ENCODE measurements at regions not wholly inside any gene's neighbourhood (a gene's known extent, or its start where the extent isn't known, plus 50 kb on each side); places are given as distances from the start of the nearest gene placed in this dataset.
"Not testable (repeated sequence)": the region's sequence is repeated elsewhere in the genome, so short reads cannot be mapped to it uniquely, and the experiment has no call there.

DNA sequence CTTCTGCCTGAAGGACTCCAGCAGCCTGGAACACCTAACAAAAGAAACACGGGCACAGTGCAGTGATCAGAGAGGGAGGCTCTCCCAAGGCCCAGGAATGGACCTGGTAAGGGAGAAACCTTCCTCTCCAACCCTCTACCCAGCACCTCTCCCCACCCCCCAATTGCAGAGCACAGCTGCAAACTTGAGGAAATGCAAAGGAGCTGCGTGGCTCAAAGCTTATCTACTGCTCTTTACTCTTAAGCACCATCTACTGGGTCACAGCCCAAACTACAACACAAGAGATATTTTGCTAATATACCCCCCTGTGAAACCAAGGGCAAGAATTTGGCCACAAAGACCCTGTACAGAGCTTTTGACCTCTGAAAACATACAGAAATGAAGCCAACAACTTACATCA lies 328.3 kb downstream of the OXSM start:
- no peak overlapping the region for H2AFZ ChIP-seq
- H3K27me3 ChIP-seq (ENCODE audit: control insufficient read depth, insufficient read depth, low read length): no peaks in the 10 kb centered on the region
- H3K36me3 ChIP-seq (ENCODE audit: control insufficient read depth, insufficient read depth, low read length): no peaks in the 10 kb centered on the region
- H3K79me2 ChIP-seq: no peaks in the 10 kb centered on the region
- TF ChIP-seq, protein P1, sequence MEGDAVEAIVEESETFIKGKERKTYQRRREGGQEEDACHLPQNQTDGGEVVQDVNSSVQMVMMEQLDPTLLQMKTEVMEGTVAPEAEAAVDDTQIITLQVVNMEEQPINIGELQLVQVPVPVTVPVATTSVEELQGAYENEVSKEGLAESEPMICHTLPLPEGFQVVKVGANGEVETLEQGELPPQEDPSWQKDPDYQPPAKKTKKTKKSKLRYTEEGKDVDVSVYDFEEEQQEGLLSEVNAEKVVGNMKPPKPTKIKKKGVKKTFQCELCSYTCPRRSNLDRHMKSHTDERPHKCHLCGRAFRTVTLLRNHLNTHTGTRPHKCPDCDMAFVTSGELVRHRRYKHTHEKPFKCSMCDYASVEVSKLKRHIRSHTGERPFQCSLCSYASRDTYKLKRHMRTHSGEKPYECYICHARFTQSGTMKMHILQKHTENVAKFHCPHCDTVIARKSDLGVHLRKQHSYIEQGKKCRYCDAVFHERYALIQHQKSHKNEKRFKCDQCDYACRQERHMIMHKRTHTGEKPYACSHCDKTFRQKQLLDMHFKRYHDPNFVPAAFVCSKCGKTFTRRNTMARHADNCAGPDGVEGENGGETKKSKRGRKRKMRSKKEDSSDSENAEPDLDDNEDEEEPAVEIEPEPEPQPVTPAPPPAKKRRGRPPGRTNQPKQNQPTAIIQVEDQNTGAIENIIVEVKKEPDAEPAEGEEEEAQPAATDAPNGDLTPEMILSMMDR (IDR thresholded peaks at IDR 0.05): no peak
- no peak overlapping the region for H3K4me2 ChIP-seq (ENCODE audit: low read length)
- no peak overlapping the region for H3K4me3 ChIP-seq (ENCODE audit: low read depth, low read length)
- no peak overlapping the region for H3K27ac ChIP-seq
- H3K4me1 ChIP-seq: no peaks in the 10 kb centered on the region
- no peak overlapping the region for H3K9ac ChIP-seq
- H3K9me3 ChIP-seq (ENCODE audit: control insufficient read depth, low read length): peaks cover 2% of the 10 kb centered on the region

DNA sequence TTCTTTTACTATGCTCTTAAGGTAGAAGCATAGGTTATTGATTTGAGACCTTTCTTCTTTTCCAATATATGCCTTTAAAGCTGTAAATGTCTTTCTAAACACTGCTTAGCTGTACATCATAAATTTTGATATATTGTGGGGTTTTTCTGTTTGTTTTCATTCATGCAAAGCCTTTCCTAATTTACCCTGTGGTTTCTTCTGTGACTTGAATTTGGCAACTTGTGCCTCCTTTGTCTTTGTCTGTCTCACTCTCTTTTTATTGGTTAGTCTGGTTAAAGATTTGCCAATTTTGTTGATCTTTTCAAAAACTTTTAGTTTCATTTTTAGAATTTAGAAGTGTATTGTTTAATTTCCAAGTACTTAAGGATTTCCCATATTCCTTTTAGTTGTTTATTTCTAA lies 343.1 kb downstream of the OXSM start:
- Histone ChIP-seq H3K36me3 (ENCODE audit: control insufficient read depth, insufficient read depth, low read length) (no peaks in the 10 kb centered on the region), H3K4me1 (no peaks in the 10 kb centered on the region), H3K4me3 (ENCODE audit: low read depth, low read length) (no peak overlapping the region), H3K27ac (no peak overlapping the region), H3K9me3 (ENCODE audit: control insufficient read depth, low read length) (no peaks in the 10 kb centered on the region), H3K9ac (no peak overlapping the region), H2AFZ (no peak overlapping the region), H3K27me3 (ENCODE audit: control insufficient read depth, insufficient read depth, low read length) (no peaks in the 10 kb centered on the region), H3K4me2 (ENCODE audit: low read length) (no peak overlapping the region), H3K79me2 (no peaks in the 10 kb centered on the region)
- TF ChIP-seq, protein P1 (IDR thresholded peaks at IDR 0.05): no peak

DNA sequence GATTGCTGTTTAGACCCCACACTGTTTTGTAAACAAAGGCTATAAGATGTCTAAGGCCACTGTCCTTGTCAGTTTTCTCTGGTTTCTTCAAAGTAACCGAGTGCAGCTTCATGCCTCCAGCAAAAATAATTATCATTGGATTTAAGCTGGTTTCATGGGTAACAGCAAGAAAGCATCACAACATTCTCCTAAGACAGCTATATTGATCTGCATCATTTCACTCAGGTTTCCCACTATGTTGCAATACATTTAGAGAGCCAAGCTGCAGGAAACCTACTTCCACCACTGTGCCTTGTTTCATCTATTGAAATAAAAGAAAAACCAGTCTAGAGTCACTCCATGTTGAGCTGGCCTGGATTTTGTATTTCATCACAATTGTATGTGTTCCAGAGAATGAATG lies 351.4 kb downstream of the OXSM start:
- H3K4me2 ChIP-seq (ENCODE audit: low read length): no peak overlapping the region
- no peak overlapping the region for H3K4me3 ChIP-seq (ENCODE audit: low read depth, low read length)
- no peak overlapping the region for H2AFZ ChIP-seq
- H3K27ac ChIP-seq: no peak overlapping the region
- H3K4me1 ChIP-seq: no peaks in the 10 kb centered on the region
- no peaks in the 10 kb centered on the region for H3K27me3 ChIP-seq (ENCODE audit: control insufficient read depth, insufficient read depth, low read length)
- no peak overlapping the region for H3K9ac ChIP-seq
- H3K36me3 ChIP-seq (ENCODE audit: control insufficient read depth, insufficient read depth, low read length): no peaks in the 10 kb centered on the region
- TF ChIP-seq, protein P1 (IDR thresholded peaks at IDR 0.05): no peak
- H3K79me2 ChIP-seq: no peaks in the 10 kb centered on the region
- H3K9me3 ChIP-seq (ENCODE audit: control insufficient read depth, low read length): no peaks in the 10 kb centered on the region

DNA sequence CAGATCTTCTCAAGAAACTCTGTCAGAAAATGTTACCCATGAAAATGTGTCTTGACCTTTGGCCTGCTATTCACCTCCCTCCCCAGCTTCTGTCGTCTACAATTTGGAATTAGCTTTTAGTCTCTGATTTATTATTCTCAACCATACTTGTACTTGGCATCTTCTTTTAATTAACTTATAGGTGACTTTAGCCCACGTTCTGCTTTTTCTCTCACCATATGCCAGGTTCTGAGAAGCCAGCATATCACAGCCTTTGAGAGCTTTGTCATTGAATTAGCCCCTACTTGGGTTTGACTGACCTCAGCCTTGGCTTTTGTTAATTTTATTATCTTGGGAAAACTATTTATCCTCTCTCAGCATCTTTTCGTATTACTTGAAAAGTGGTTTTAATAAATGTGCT lies 355.9 kb downstream of the OXSM start:
- H3K9me3 ChIP-seq (ENCODE audit: control insufficient read depth, low read length): no peaks in the 10 kb centered on the region
- no peaks in the 10 kb centered on the region for H3K4me1 ChIP-seq
- H3K27ac ChIP-seq: no peak overlapping the region
- no peaks in the 10 kb centered on the region for H3K36me3 ChIP-seq (ENCODE audit: control insufficient read depth, insufficient read depth, low read length)
- no peak overlapping the region for H3K4me2 ChIP-seq (ENCODE audit: low read length)
- TF ChIP-seq, protein P1 (IDR thresholded peaks at IDR 0.05): no peak
- no peak overlapping the region for H2AFZ ChIP-seq
- no peak overlapping the region for H3K9ac ChIP-seq
- no peak overlapping the region for H3K4me3 ChIP-seq (ENCODE audit: low read depth, low read length)
- no peaks in the 10 kb centered on the region for H3K79me2 ChIP-seq
- H3K27me3 ChIP-seq (ENCODE audit: control insufficient read depth, insufficient read depth, low read length): no peaks in the 10 kb centered on the region

DNA sequence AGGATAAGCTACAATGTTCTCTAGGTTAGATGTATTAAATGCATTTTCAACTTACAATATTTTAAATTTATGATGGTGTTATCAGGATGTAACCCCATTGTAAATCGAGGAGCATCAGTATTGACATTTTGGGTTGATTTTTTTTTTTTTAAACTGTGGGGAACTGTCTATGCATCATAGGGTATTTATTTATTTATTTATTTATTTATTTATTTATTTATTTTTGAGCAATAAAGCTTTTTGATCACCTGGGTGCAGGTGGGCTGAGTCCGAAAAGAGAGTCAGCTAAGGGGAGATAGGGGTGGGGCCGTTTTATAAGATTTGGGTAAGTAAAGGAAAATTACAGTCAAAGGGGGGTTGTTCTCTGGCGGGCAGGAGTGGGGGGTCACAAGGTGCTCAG lies 367.5 kb downstream of the OXSM start:
- not testable (repeated sequence) for H2AFZ ChIP-seq; H3K4me2 ChIP-seq (ENCODE audit: low read length); H3K9me3 ChIP-seq (ENCODE audit: control insufficient read depth, low read length); H3K36me3 ChIP-seq (ENCODE audit: control insufficient read depth, insufficient read depth, low read length); H3K27ac ChIP-seq; H3K4me3 ChIP-seq (ENCODE audit: low read depth, low read length); H3K79me2 ChIP-seq; H3K4me1 ChIP-seq; H3K27me3 ChIP-seq (ENCODE audit: control insufficient read depth, insufficient read depth, low read length); H3K9ac ChIP-seq

Data from parathyroid adenoma (tissue), 2 donors.